IMR-90 (cell line): ENCODE measurements at regions not wholly inside any gene's neighbourhood (a gene's known extent, or its start where the extent isn't known, plus 50 kb on each side); places are given as distances from the start of the nearest gene placed in this dataset.

Experiments used
- ATAC-seq: fragments of 200-7000 bp; cut with Tn5 transposase; 2 replicates; pipeline ENCODE4 v1.9.1; 2020; ENCODE audit warnings: low read depth, mild to moderate bottlenecking, moderate library complexity
- BruUV-seq: library from RNA; stranded (reverse); fragments of 400-500 nt; replicated peaks from 2 replicates; lab custom pipeline; 2021; lab: Mats Ljungman, UMichigan
- CTCF ChIA-PET: fragments of 300-600 bp; formaldehyde crosslinking; extraction: SDS; loops from one replicate; lab custom pipeline; 2021; ENCODE audit warnings: antibody characterized with exemption; lab: Yijun Ruan, JAX
- POLR2A ChIA-PET: fragments of 300-600 bp; sonication (Branson Sonifier 250); formaldehyde crosslinking; loops from one replicate; lab custom pipeline; 2022; ENCODE audit warnings: antibody characterized with exemption; ENCODE audit not compliant: unreplicated experiment; lab: Charles Lee
- DNase-seq: peaks from one replicate; pipeline ENCODE4 v3.0.0; 2013
- H2AFZ ChIP-seq: replicated peaks from 2 replicates; pipeline ENCODE3; 2013; ENCODE audit warnings: low read length, mild to moderate bottlenecking; ENCODE audit not compliant: poor library complexity
- H2AK5ac ChIP-seq: 2 replicates; pipeline ENCODE4 v1.6.1; 2013; ENCODE audit warnings: low read depth, low read length, inconsistent platforms
- H2AK9ac ChIP-seq: replicated peaks from 2 replicates; pipeline ENCODE3; 2013; ENCODE audit warnings: mild to moderate bottlenecking, low read depth, low read length, moderate library complexity; ENCODE audit not compliant: poor library complexity
- H2BK120ac ChIP-seq: 2 replicates; pipeline ENCODE4 v1.6.1; 2013; ENCODE audit warnings: low read depth, low read length, inconsistent platforms
- H2BK15ac ChIP-seq: 3 replicates; pipeline ENCODE4 v1.6.1; 2013; ENCODE audit warnings: low read depth, low read length, inconsistent platforms
- H2BK20ac ChIP-seq: 2 replicates; pipeline ENCODE4 v1.6.1; 2013; ENCODE audit warnings: low read depth, mild to moderate bottlenecking, inconsistent platforms, low read length, moderate library complexity
- H2BK5ac ChIP-seq: 2 replicates; pipeline ENCODE4 v1.6.1; 2013; ENCODE audit warnings: mild to moderate bottlenecking, low read depth, low read length, inconsistent platforms; ENCODE audit not compliant: poor library complexity, severe bottlenecking
- H3K14ac ChIP-seq: replicated peaks from 2 replicates; pipeline ENCODE4 v1.6.1; 2013; ENCODE audit warnings: low read depth, low read length, inconsistent platforms
- H3K18ac ChIP-seq: 2 replicates; pipeline ENCODE4 v1.6.1; 2013; ENCODE audit warnings: low read depth, low read length, control low read depth
- H3K23ac ChIP-seq: 2 replicates; pipeline ENCODE4 v1.6.1; 2013; ENCODE audit warnings: low read depth, low read length, inconsistent platforms
- H3K27ac ChIP-seq: 2 replicates; pipeline ENCODE4 v1.5.1; 2013; ENCODE audit warnings: mild to moderate bottlenecking, control low read depth, low read length; ENCODE audit not compliant: insufficient read depth
- H3K27me3 ChIP-seq: 2 replicates; pipeline ENCODE4 v1.6.1; 2013; ENCODE audit warnings: low read length; ENCODE audit not compliant: control insufficient read depth, insufficient read depth
- H3K36me3 ChIP-seq: 2 replicates; pipeline ENCODE4 v1.6.1; 2013; ENCODE audit warnings: low read length, mixed read lengths; ENCODE audit not compliant: control insufficient read depth, insufficient read depth
- H3K4ac ChIP-seq: 2 replicates; pipeline ENCODE4 v1.6.1; 2013; ENCODE audit warnings: low read depth, low read length, inconsistent platforms
- H3K4me1 ChIP-seq: 2 replicates; pipeline ENCODE4 v1.6.1; 2013; ENCODE audit warnings: low read length, mixed read lengths; ENCODE audit not compliant: control insufficient read depth, insufficient read depth
- H3K4me2 ChIP-seq: 2 replicates; pipeline ENCODE4 v1.6.1; 2013; ENCODE audit warnings: low read depth, mild to moderate bottlenecking, control low read depth, low read length, moderate library complexity
- H3K4me3 ChIP-seq: 2 replicates; pipeline ENCODE4 v1.5.1; 2013; ENCODE audit warnings: low read depth, mild to moderate bottlenecking, control low read depth, low read length, moderate library complexity; ENCODE audit not compliant: insufficient read depth
- H3K56ac ChIP-seq: 2 replicates; pipeline ENCODE4 v1.6.1; 2013; ENCODE audit warnings: low read length, inconsistent platforms; ENCODE audit not compliant: insufficient read depth; ENCODE audit errors: extremely low read depth
- H3K79me1 ChIP-seq, 2 experiments: 2 replicates each; pipeline ENCODE4 v1.6.1; 2013; ENCODE audit warnings: low read length in 2 of 2, inconsistent platforms in 1 of 2, low read depth in 1 of 2
- H3K9ac ChIP-seq: 2 replicates; pipeline ENCODE4 v1.6.1; 2013; ENCODE audit warnings: low read depth, low read length, control low read depth
- H3K9me1 ChIP-seq: 2 replicates; pipeline ENCODE4 v1.6.1; 2013; ENCODE audit warnings: low read length, inconsistent platforms; ENCODE audit not compliant: insufficient read depth
- H3K9me3 ChIP-seq: 2 replicates; pipeline ENCODE4 v1.6.1; 2013; ENCODE audit warnings: low read length; ENCODE audit not compliant: control insufficient read depth, insufficient read depth
- H4K20me1 ChIP-seq: 2 replicates; pipeline ENCODE4 v1.6.1; 2013; ENCODE audit warnings: low read length, inconsistent platforms; ENCODE audit not compliant: insufficient read depth
- H4K5ac ChIP-seq: 2 replicates; pipeline ENCODE4 v1.6.1; 2013; ENCODE audit warnings: mild to moderate bottlenecking, low read depth, low read length, control low read depth
- H4K8ac ChIP-seq, 2 experiments: 2 replicates each; pipeline ENCODE4 v1.6.1; 2013; ENCODE audit warnings: low read depth in 2 of 2, low read length in 2 of 2, control low read depth in 1 of 2, inconsistent platforms in 1 of 2
- H4K91ac ChIP-seq: 2 replicates; pipeline ENCODE4 v1.6.1; 2013; ENCODE audit warnings: low read depth, low read length, inconsistent platforms; ENCODE audit not compliant: insufficient read depth
- CEBPB ChIP-seq: IDR thresholded peaks from 2 replicates; pipeline ENCODE4 v1.6.1; 2012; ENCODE audit warnings: low read depth, low read length, improper control_type of control experiment
- RFX5 ChIP-seq: IDR thresholded peaks from 2 replicates; pipeline ENCODE4 v1.8.0; 2012; ENCODE audit warnings: low read depth, mild to moderate bottlenecking, low read length, moderate library complexity
- WGBS, 2 experiments: methylation state at CpG; one replicate each; pipeline versions ENCODE4 v1.1.5 to v1.1.7; 2013; ENCODE audit warnings: missing lambda C conversion rate in 2 of 2; ENCODE audit not compliant: insufficient read length in 1 of 2; ENCODE audit errors: extremely low coverage in 2 of 2; 5-methylcytosine and 5-hydroxymethylcytosine counted together
- dilution Hi-C: fragments of 300-500 bp; cut with HindIII; formaldehyde crosslinking; loops from one replicate; pipeline ENCODE4 v1.14.3; 2018; ENCODE audit warnings: low sequenced_read_pairs; ENCODE audit not compliant: unreplicated experiment
- in situ Hi-C: fragments of 300-500 bp; cut with MboI; formaldehyde crosslinking; loops from 3 replicates; pipeline ENCODE4 v1.14.3; 2019; ENCODE audit warnings: low sequenced_read_pairs, inconsistent platforms, mixed read lengths
- intact Hi-C: fragments of 100-400 bp; cut with micrococcal nuclease; formaldehyde crosslinking; loops from 2 replicates; pipeline ENCODE4 v1.10.0; 2022
- TF ChIP-seq, protein P1 (sequence below): conservative IDR thresholded peaks from 2 replicates; pipeline ENCODE4 v1.5.1; 2012; ENCODE audit warnings: mild to moderate bottlenecking, low read depth, low read length, improper control_type of control experiment

DNA sequence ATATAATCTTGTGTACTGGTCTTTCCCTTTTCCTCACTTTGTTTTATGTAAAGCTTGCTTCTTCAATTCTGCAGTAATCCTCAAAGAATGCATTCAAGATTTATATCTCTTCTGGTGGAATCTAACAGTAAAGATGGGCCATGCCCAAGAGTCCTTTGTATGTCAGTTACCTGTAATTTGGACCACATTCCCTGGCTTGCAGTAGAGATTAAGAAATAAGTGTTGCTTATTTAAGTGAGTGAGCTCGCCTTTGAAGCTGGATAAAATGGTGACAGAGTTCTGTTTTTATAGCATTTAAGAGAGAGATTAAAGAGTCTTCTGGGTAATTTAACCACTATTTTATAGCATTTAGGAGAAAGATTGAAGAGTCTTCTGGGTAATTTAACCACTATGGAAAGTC is 262.1 kb upstream of the ATP2B1 start:
- Histone ChIP-seq H4K8ac (no peak overlapping the region), H3K9me1 (no peaks in the 10 kb centered on the region; the same call in 1 of the 2 replicates), H4K5ac (no peak overlapping the region), H3K4me1 (no peaks in the 10 kb centered on the region), H4K91ac (no peak overlapping the region), H3K27ac (no peak overlapping the region), H2BK15ac (no peak overlapping the region), H2AK9ac (no peak overlapping the region), H2AFZ (no peak overlapping the region), H3K4me3 (no peak overlapping the region), H2BK120ac (no peak overlapping the region), H3K9ac (no peak overlapping the region), H2BK5ac (no peak overlapping the region), H3K36me3 (no peaks in the 10 kb centered on the region), H3K4me2 (no peak overlapping the region), H3K14ac (no peak overlapping the region), H2AK5ac (no peak overlapping the region), H2BK20ac (no peak overlapping the region), H3K27me3 (no peaks in the 10 kb centered on the region), H3K18ac (no peak overlapping the region), H3K9me3 (no peaks in the 10 kb centered on the region), H3K79me1 (no peaks in the 10 kb centered on the region), H3K56ac (no peak overlapping the region), H3K4ac (no peak overlapping the region), H3K23ac (no peak overlapping the region), H4K20me1 (no peaks in the 10 kb centered on the region)
- POLR2A ChIA-PET = no interaction called here
- WGBS, 2 experiments = no CpG with 5 or more reads among the region's 1 CpG
- no peak for TF ChIP-seq RFX5
- TF ChIP-seq, protein P1, sequence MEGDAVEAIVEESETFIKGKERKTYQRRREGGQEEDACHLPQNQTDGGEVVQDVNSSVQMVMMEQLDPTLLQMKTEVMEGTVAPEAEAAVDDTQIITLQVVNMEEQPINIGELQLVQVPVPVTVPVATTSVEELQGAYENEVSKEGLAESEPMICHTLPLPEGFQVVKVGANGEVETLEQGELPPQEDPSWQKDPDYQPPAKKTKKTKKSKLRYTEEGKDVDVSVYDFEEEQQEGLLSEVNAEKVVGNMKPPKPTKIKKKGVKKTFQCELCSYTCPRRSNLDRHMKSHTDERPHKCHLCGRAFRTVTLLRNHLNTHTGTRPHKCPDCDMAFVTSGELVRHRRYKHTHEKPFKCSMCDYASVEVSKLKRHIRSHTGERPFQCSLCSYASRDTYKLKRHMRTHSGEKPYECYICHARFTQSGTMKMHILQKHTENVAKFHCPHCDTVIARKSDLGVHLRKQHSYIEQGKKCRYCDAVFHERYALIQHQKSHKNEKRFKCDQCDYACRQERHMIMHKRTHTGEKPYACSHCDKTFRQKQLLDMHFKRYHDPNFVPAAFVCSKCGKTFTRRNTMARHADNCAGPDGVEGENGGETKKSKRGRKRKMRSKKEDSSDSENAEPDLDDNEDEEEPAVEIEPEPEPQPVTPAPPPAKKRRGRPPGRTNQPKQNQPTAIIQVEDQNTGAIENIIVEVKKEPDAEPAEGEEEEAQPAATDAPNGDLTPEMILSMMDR = no peak
- TF ChIP-seq CEBPB = no peak
- no TSS peak for BruUV-seq
- CTCF ChIA-PET = interaction anchor here (0.8 to 2.6 kb wide), 2 partner anchors 11 to 264 kb away, joined by 4 to 6 read pairs; no protein-coding TSS in a partner anchor
- dilution Hi-C loops (no loop called here), in situ Hi-C loops (no loop called here), intact Hi-C loops (no loop called here)
- ATAC-seq (no peak), DNase-seq (no peak)
